ENCODE measurements at regions not wholly inside any gene's neighbourhood (a gene's known extent, or its start where the extent isn't known, plus 50 kb on each side); places are given as distances from the start of the nearest gene placed in this dataset.

DNA sequence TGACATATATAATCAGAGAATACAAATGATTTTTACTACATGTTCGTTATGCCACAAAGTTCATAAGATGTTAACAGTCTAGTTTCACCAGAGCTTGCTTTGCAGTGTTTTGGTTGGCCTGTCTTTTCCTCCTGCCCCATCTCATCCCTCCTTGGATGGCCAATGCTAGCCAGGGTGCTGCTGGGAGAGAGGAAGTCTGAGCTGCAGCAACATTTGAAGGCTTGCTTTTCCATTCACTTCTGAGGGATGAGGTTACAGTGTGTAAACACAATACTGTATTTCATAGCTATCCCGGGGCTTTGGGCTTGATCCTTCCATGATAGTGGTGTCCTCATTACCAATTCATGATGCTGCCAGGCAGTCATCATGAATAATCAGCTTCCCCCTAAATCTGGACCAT lies 170.5 kb downstream of the RAB11FIP2 start:
- POLR2A ChIA-PET = interaction anchor here (0.6 kb wide), 1 partner anchor 403 kb away, joined by 3 read pairs; no protein-coding TSS in a partner anchor
- Histone ChIP-seq H3K9me3 (no peaks in the 10 kb centered on the region), H3K36me3 (ENCODE audit: control insufficient read depth, insufficient read depth, low read length) (no peaks in the 10 kb centered on the region), H3K4me3 (ENCODE audit: low read depth, low read length) (no peak overlapping the region), H3K27me3 (replicated peaks; ENCODE audit: control insufficient read depth, insufficient read depth, low read length) (no peaks in the 10 kb centered on the region), H3K4me1 (no peaks in the 10 kb centered on the region)
- Mint-ChIP-seq H3K9me3 (ENCODE audit: unreplicated experiment) (no peaks in the 10 kb centered on the region), H3K27me3 (ENCODE audit: insufficient read depth, unreplicated experiment) (peaks cover 5% of the 10 kb centered on the region), H3K4me3 (ENCODE audit: unreplicated experiment) (no peak overlapping the region), H3K4me1 (ENCODE audit: low read depth, unreplicated experiment) (no peaks in the 10 kb centered on the region), H3K27ac (ENCODE audit: unreplicated experiment) (no peak overlapping the region), H3K36me3 (ENCODE audit: insufficient read depth, unreplicated experiment) (no peaks in the 10 kb centered on the region)
- BruUV-seq (replicated peaks) = no TSS peak
- CTCF ChIA-PET = no interaction called here
- TF ChIP-seq, protein P1, sequence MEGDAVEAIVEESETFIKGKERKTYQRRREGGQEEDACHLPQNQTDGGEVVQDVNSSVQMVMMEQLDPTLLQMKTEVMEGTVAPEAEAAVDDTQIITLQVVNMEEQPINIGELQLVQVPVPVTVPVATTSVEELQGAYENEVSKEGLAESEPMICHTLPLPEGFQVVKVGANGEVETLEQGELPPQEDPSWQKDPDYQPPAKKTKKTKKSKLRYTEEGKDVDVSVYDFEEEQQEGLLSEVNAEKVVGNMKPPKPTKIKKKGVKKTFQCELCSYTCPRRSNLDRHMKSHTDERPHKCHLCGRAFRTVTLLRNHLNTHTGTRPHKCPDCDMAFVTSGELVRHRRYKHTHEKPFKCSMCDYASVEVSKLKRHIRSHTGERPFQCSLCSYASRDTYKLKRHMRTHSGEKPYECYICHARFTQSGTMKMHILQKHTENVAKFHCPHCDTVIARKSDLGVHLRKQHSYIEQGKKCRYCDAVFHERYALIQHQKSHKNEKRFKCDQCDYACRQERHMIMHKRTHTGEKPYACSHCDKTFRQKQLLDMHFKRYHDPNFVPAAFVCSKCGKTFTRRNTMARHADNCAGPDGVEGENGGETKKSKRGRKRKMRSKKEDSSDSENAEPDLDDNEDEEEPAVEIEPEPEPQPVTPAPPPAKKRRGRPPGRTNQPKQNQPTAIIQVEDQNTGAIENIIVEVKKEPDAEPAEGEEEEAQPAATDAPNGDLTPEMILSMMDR (IDR thresholded peaks at IDR 0.05; ENCODE audit: insufficient read depth in 1 of 2, low read depth in 1 of 2, low read length in 1 of 2, severe bottlenecking in 1 of 2, unreplicated experiment in 1 of 2) = no peak
- no peak for DNase-seq
- intact Hi-C loops (cut with micrococcal nuclease; ENCODE audit: unreplicated experiment) = no loop called here

DNA sequence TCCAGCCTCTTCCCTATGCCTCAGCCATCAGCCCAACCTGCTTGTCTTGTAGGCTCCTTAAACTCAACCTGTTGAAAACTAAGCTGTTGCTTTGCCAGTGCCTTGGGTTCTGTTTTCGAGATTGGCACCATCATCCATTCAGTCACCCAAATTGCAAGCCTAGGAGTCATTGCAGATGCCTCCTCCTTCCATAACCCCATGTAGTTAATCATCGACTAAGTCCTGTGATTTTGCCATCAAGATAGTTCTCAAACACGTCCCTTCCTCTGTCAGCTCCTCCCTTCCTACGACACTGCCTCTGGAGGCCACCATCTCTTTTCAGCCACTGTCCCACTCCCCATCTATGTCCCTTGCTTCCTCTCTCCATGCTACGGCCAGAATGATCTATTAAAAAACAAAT lies 168.1 kb downstream of the RAB11FIP2 start:
- no peaks in the 10 kb centered on the region for H3K9me3 Mint-ChIP-seq (ENCODE audit: unreplicated experiment)
- no peaks in the 10 kb centered on the region for H3K27me3 ChIP-seq (replicated peaks; ENCODE audit: control insufficient read depth, insufficient read depth, low read length)
- no peaks in the 10 kb centered on the region for H3K36me3 Mint-ChIP-seq (ENCODE audit: insufficient read depth, unreplicated experiment)
- TF ChIP-seq, protein P1 (IDR thresholded peaks at IDR 0.05; ENCODE audit: insufficient read depth in 1 of 2, low read depth in 1 of 2, low read length in 1 of 2, severe bottlenecking in 1 of 2, unreplicated experiment in 1 of 2) = no peak
- H3K27me3 Mint-ChIP-seq (ENCODE audit: insufficient read depth, unreplicated experiment) = no peaks in the 10 kb centered on the region
- BruUV-seq (replicated peaks) = no TSS peak
- no peak for DNase-seq
- intact Hi-C loops (cut with micrococcal nuclease; ENCODE audit: unreplicated experiment) = no loop called here
- no peak overlapping the region for H3K4me3 ChIP-seq (ENCODE audit: low read depth, low read length)
- no peaks in the 10 kb centered on the region for H3K9me3 ChIP-seq
- ChIA-PET CTCF (no interaction called here), POLR2A (no interaction called here)
- H3K36me3 ChIP-seq (ENCODE audit: control insufficient read depth, insufficient read depth, low read length) = no peaks in the 10 kb centered on the region
- no peaks in the 10 kb centered on the region for H3K4me1 ChIP-seq
- H3K4me1 Mint-ChIP-seq (ENCODE audit: low read depth, unreplicated experiment) = no peaks in the 10 kb centered on the region
- no peak overlapping the region for H3K4me3 Mint-ChIP-seq (ENCODE audit: unreplicated experiment)
- no peak overlapping the region for H3K27ac Mint-ChIP-seq (ENCODE audit: unreplicated experiment)

DNA sequence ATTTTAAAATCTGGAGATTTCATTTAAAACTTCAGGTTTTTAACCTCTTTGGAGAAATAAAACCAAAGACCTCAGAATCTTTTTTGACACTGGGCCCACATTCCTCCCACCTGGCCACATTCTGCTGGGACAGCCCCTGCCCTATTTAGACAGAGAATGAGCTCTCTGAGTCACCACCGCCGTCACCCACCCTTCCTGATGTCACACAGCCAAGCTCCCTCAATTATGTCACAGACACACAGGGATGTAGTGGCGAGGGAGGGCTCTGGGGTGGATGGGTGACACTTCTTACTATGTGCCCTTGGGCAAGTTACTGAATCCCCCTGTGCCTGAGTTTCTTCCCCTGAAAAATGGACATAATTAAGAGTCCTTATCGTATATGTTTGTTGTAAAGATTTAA lies 162.6 kb downstream of the RAB11FIP2 start:
- Mint-ChIP-seq H3K27me3 (ENCODE audit: insufficient read depth, unreplicated experiment) (peaks cover 4% of the 10 kb centered on the region), H3K4me1 (ENCODE audit: low read depth, unreplicated experiment) (peaks cover 4% of the 10 kb centered on the region), H3K9me3 (ENCODE audit: unreplicated experiment) (no peaks in the 10 kb centered on the region), H3K27ac (ENCODE audit: unreplicated experiment) (no peak overlapping the region), H3K4me3 (ENCODE audit: unreplicated experiment) (no peak overlapping the region), H3K36me3 (ENCODE audit: insufficient read depth, unreplicated experiment) (no peaks in the 10 kb centered on the region)
- CTCF ChIA-PET = no interaction called here
- intact Hi-C loops (cut with micrococcal nuclease; ENCODE audit: unreplicated experiment) = no loop called here
- TF ChIP-seq, protein P1 (IDR thresholded peaks at IDR 0.05; ENCODE audit: insufficient read depth in 1 of 2, low read depth in 1 of 2, low read length in 1 of 2, severe bottlenecking in 1 of 2, unreplicated experiment in 1 of 2) = no peak
- no peak overlapping the region for H3K4me3 ChIP-seq (ENCODE audit: low read depth, low read length)
- no peak for DNase-seq
- POLR2A ChIA-PET = no interaction called here
- H3K36me3 ChIP-seq (ENCODE audit: control insufficient read depth, insufficient read depth, low read length) = no peaks in the 10 kb centered on the region
- no peaks in the 10 kb centered on the region for H3K9me3 ChIP-seq
- no peaks in the 10 kb centered on the region for H3K27me3 ChIP-seq (replicated peaks; ENCODE audit: control insufficient read depth, insufficient read depth, low read length)
- no peaks in the 10 kb centered on the region for H3K4me1 ChIP-seq
- no TSS peak for BruUV-seq (replicated peaks)

Data from Caco-2 (cell line).